Neural crest cell (in vitro differentiated cells): ENCODE measurements at regions not wholly inside any gene's neighbourhood (a gene's known extent, or its start where the extent isn't known, plus 50 kb on each side); places are given as distances from the start of the nearest gene placed in this dataset.

Experiments
- DNase-seq: peaks from one replicate; pipeline ENCODE4 v3.0.0; 2021; ENCODE audit warnings: low read depth, mixed read lengths, low spot score
- H3K27ac Mint-ChIP-seq: one replicate; pipeline ENCODE4 v1.8.0; 2021; ENCODE audit warnings: mild to moderate bottlenecking, mixed read lengths; ENCODE audit not compliant: unreplicated experiment
- H3K27me3 Mint-ChIP-seq: 2 replicates; pipeline ENCODE4 v1.8.0; 2021; ENCODE audit warnings: low read depth, mild to moderate bottlenecking, mixed read lengths
- H3K36me3 Mint-ChIP-seq: 2 replicates; pipeline ENCODE4 v1.8.0; 2021; ENCODE audit warnings: low read depth, mild to moderate bottlenecking, mixed read lengths
- H3K4me1 Mint-ChIP-seq: 2 replicates; pipeline ENCODE4 v1.8.0; 2021; ENCODE audit warnings: mixed read lengths
- H3K4me3 Mint-ChIP-seq: one replicate; pipeline ENCODE4 v1.8.0; 2021; ENCODE audit warnings: mild to moderate bottlenecking, mixed read lengths
- H3K9me3 Mint-ChIP-seq: 2 replicates; pipeline ENCODE4 v1.8.0; 2021; ENCODE audit warnings: mixed read lengths
- CTCF ChIP-seq: fragments of 200-600 bp; sonication (generic); conservative IDR thresholded peaks from 2 replicates; pipeline ENCODE4 v1.5.0; 2021; ENCODE audit warnings: antibody characterized with exemption, mild to moderate bottlenecking

GRCh38 chr9:89768051-89768450 lies 163.2 kb downstream of the GADD45G start:
- no peak overlapping the region for H3K27ac Mint-ChIP-seq
- no peaks in the 10 kb centered on the region for H3K36me3 Mint-ChIP-seq
- no peaks in the 10 kb centered on the region for H3K4me1 Mint-ChIP-seq
- H3K27me3 Mint-ChIP-seq: no peaks in the 10 kb centered on the region
- no peak for TF ChIP-seq CTCF
- H3K9me3 Mint-ChIP-seq: no peaks in the 10 kb centered on the region
- H3K4me3 Mint-ChIP-seq: no peak overlapping the region
- no peak for DNase-seq

GRCh38 chr9:89768650-89769071 lies 163.8 kb downstream of the GADD45G start:
- H3K9me3 Mint-ChIP-seq: no peaks in the 10 kb centered on the region
- no peaks in the 10 kb centered on the region for H3K4me1 Mint-ChIP-seq
- no peaks in the 10 kb centered on the region for H3K27me3 Mint-ChIP-seq
- TF ChIP-seq CTCF: no peak
- no peak for DNase-seq
- H3K27ac Mint-ChIP-seq: no peak overlapping the region
- H3K36me3 Mint-ChIP-seq: no peaks in the 10 kb centered on the region
- no peak overlapping the region for H3K4me3 Mint-ChIP-seq

- no peak for TF ChIP-seq CTCF
These were observed 165.8 kb downstream of the GADD45G start for GRCh38 chr9:89770531-89771174.

GRCh38 chr9:89771205-89771604 lies 166.4 kb downstream of the GADD45G start:
- Mint-ChIP-seq H3K9me3 (no peaks in the 10 kb centered on the region), H3K36me3 (no peaks in the 10 kb centered on the region), H3K4me1 (no peaks in the 10 kb centered on the region), H3K4me3 (no peak overlapping the region), H3K27me3 (no peaks in the 10 kb centered on the region), H3K27ac (no peak overlapping the region)
- DNase-seq: no peak
- TF ChIP-seq CTCF: no peak

More at GRCh38 chr9:89770531-89771174, 165.8 kb downstream of the GADD45G start:
- H3K27ac Mint-ChIP-seq: no peak overlapping the region
- no peaks in the 10 kb centered on the region for H3K36me3 Mint-ChIP-seq
- no peak for DNase-seq
- H3K4me3 Mint-ChIP-seq: no peak overlapping the region
- no peaks in the 10 kb centered on the region for H3K9me3 Mint-ChIP-seq
- H3K27me3 Mint-ChIP-seq: no peaks in the 10 kb centered on the region
- H3K4me1 Mint-ChIP-seq: no peaks in the 10 kb centered on the region

- no peaks in the 10 kb centered on the region for H3K4me1 Mint-ChIP-seq
- H3K27ac Mint-ChIP-seq: no peak overlapping the region
- H3K4me3 Mint-ChIP-seq: no peak overlapping the region
- no peak for DNase-seq
- H3K27me3 Mint-ChIP-seq: no peaks in the 10 kb centered on the region
- H3K9me3 Mint-ChIP-seq: no peaks in the 10 kb centered on the region
- TF ChIP-seq CTCF: no peak
- no peaks in the 10 kb centered on the region for H3K36me3 Mint-ChIP-seq
These were observed 168.4 kb downstream of the GADD45G start for GRCh38 chr9:89773170-89773569.
